Stimulated activated naive B cell treated with anti-CD40 and anti-IgM and Interleukin-4, amounts not matched to agents 10 μg/mL and 1 μg/mL and 100 μg/mL, for 72 hours (primary cell): ENCODE measurements at regions not wholly inside any gene's neighbourhood (a gene's known extent, or its start where the extent isn't known, plus 50 kb on each side); places are given as distances from the start of the nearest gene placed in this dataset.

ENCODE experiments used
- ATAC-seq, 2 donors: fragments of 150-1000 bp; cut with Tn5 transposase; replicated peaks; 2 replicates each; pipeline ENCODE4 v1.10.0; 2021; ENCODE audit warnings: moderate library complexity in 1 of 2
- DNase-seq: peaks from one replicate; pipeline ENCODE4 v3.0.0; 2021
- H3K27ac Mint-ChIP-seq: one replicate; pipeline ENCODE4 v1.8.0; 2022; ENCODE audit warnings: mild to moderate bottlenecking, mixed read lengths
- H3K27me3 Mint-ChIP-seq, 2 donors: one replicate each; pipeline ENCODE4 v1.8.0; 2022; ENCODE audit warnings: mixed read lengths in 2 of 2
- H3K36me3 Mint-ChIP-seq, 2 donors: one replicate each; pipeline ENCODE4 v1.8.0; 2022; ENCODE audit warnings: mixed read lengths in 2 of 2, mild to moderate bottlenecking in 1 of 2
- H3K4me1 Mint-ChIP-seq, 2 donors: one replicate each; pipeline ENCODE4 v1.8.0; 2022; ENCODE audit warnings: mixed read lengths in 2 of 2, mild to moderate bottlenecking in 1 of 2
- H3K4me3 Mint-ChIP-seq, 2 donors: one replicate each; pipeline ENCODE4 v1.8.0; 2022; ENCODE audit warnings: mild to moderate bottlenecking in 2 of 2, mixed read lengths in 2 of 2, moderate library complexity in 1 of 2
- H3K9me3 Mint-ChIP-seq, 2 donors: one replicate each; pipeline ENCODE4 v1.8.0; 2022; ENCODE audit warnings: mixed read lengths in 2 of 2, mild to moderate bottlenecking in 1 of 2

- no peak for ATAC-seq
- Mint-ChIP-seq H3K9me3 (peaks cover 0 to 3% of the 10 kb centered on the region in 2 donors), H3K27ac (no peak overlapping the region), H3K4me3 (no peak overlapping the region), H3K4me1 (no peaks in the 10 kb centered on the region), H3K27me3 (no peaks in the 10 kb centered on the region), H3K36me3 (no peaks in the 10 kb centered on the region)
- no peak for DNase-seq
Observed at GRCh38 chr2:220281771-220282170, 654.3 kb downstream of the SLC4A3 start.

- H3K27ac Mint-ChIP-seq, result no peak overlapping the region
- no peaks in the 10 kb centered on the region for H3K36me3 Mint-ChIP-seq
- ATAC-seq, result no peak
- no peak for DNase-seq
- no peaks in the 10 kb centered on the region for H3K4me1 Mint-ChIP-seq
- H3K4me3 Mint-ChIP-seq, result no peak overlapping the region
- H3K9me3 Mint-ChIP-seq, result peaks cover 0 to 3% of the 10 kb centered on the region in 2 donors
- H3K27me3 Mint-ChIP-seq, result no peaks in the 10 kb centered on the region
Observed at GRCh38 chr2:220282236-220282635, 654.8 kb downstream of the SLC4A3 start.

GRCh38 chr2:220293966-220294365 is 666.5 kb downstream of the SLC4A3 start:
- DNase-seq (no peak), ATAC-seq (no peak)
- Mint-ChIP-seq H3K9me3 (peaks cover 0 to 1% of the 10 kb centered on the region in 2 donors), H3K36me3 (no peaks in the 10 kb centered on the region), H3K27me3 (no peaks in the 10 kb centered on the region), H3K4me3 (no peak overlapping the region), H3K4me1 (no peaks in the 10 kb centered on the region), H3K27ac (no peak overlapping the region)

- no peak for DNase-seq
- ATAC-seq, result no peak
- Mint-ChIP-seq H3K27me3 (no peaks in the 10 kb centered on the region), H3K9me3 (peaks cover 0 to 1% of the 10 kb centered on the region in 2 donors), H3K4me3 (no peak overlapping the region), H3K27ac (no peak overlapping the region), H3K36me3 (no peaks in the 10 kb centered on the region), H3K4me1 (no peaks in the 10 kb centered on the region)
Observed at GRCh38 chr2:220296174-220296573, 668.7 kb downstream of the SLC4A3 start.

GRCh38 chr2:220297093-220297492 is 669.7 kb downstream of the SLC4A3 start:
- Mint-ChIP-seq H3K9me3 (peaks cover 0 to 1% of the 10 kb centered on the region in 2 donors), H3K27me3 (no peaks in the 10 kb centered on the region), H3K4me1 (no peaks in the 10 kb centered on the region), H3K36me3 (no peaks in the 10 kb centered on the region), H3K4me3 (no peak overlapping the region), H3K27ac (no peak overlapping the region)
- no peak for DNase-seq
- ATAC-seq, result no peak

- DNase-seq (no peak), ATAC-seq (no peak)
- Mint-ChIP-seq H3K4me3 (no peak overlapping the region), H3K9me3 (no peaks in the 10 kb centered on the region), H3K27me3 (no peaks in the 10 kb centered on the region), H3K4me1 (no peaks in the 10 kb centered on the region), H3K27ac (no peak overlapping the region), H3K36me3 (no peaks in the 10 kb centered on the region)
Observed at GRCh38 chr2:220300806-220301205, 673.4 kb downstream of the SLC4A3 start.

GRCh38 chr2:220302756-220303155 is 675.3 kb downstream of the SLC4A3 start:
- H3K27ac Mint-ChIP-seq, result no peak overlapping the region
- no peak overlapping the region for H3K4me3 Mint-ChIP-seq
- no peak for ATAC-seq
- DNase-seq, result no peak
- H3K4me1 Mint-ChIP-seq, result no peaks in the 10 kb centered on the region
- no peaks in the 10 kb centered on the region for H3K9me3 Mint-ChIP-seq
- no peaks in the 10 kb centered on the region for H3K36me3 Mint-ChIP-seq
- no peaks in the 10 kb centered on the region for H3K27me3 Mint-ChIP-seq

- H3K4me1 Mint-ChIP-seq, result no peaks in the 10 kb centered on the region
- H3K4me3 Mint-ChIP-seq, result no peak overlapping the region
- H3K9me3 Mint-ChIP-seq, result peaks cover 0 to 1% of the 10 kb centered on the region in 2 donors
- H3K27ac Mint-ChIP-seq, result no peak overlapping the region
- no peaks in the 10 kb centered on the region for H3K36me3 Mint-ChIP-seq
- H3K27me3 Mint-ChIP-seq, result no peaks in the 10 kb centered on the region
- ATAC-seq (no peak), DNase-seq (no peak)
Observed at GRCh38 chr2:220309215-220309614, 681.8 kb downstream of the SLC4A3 start.

- ATAC-seq (no peak), DNase-seq (no peak)
- Mint-ChIP-seq H3K36me3 (no peaks in the 10 kb centered on the region), H3K27me3 (no peaks in the 10 kb centered on the region), H3K9me3 (peaks cover 0 to 1% of the 10 kb centered on the region in 2 donors), H3K4me1 (no peaks in the 10 kb centered on the region), H3K27ac (no peak overlapping the region), H3K4me3 (no peak overlapping the region)
Observed at GRCh38 chr2:220310451-220310861, 683.0 kb downstream of the SLC4A3 start.

- H3K9me3 Mint-ChIP-seq, result peaks cover 3 to 4% of the 10 kb centered on the region in 2 donors
- no peaks in the 10 kb centered on the region for H3K36me3 Mint-ChIP-seq
- DNase-seq, result no peak
- no peak for ATAC-seq
- H3K27ac Mint-ChIP-seq, result no peak overlapping the region
- H3K4me3 Mint-ChIP-seq, result no peak overlapping the region
- no peaks in the 10 kb centered on the region for H3K4me1 Mint-ChIP-seq
- H3K27me3 Mint-ChIP-seq, result no peaks in the 10 kb centered on the region
Observed at GRCh38 chr2:220315098-220315823, 687.8 kb downstream of the SLC4A3 start.

- DNase-seq, result no peak
- H3K9me3 Mint-ChIP-seq, result peaks cover 4 to 7% of the 10 kb centered on the region in 2 donors
- no peak overlapping the region for H3K27ac Mint-ChIP-seq
- no peak for ATAC-seq
- no peak overlapping the region for H3K4me3 Mint-ChIP-seq
- no peaks in the 10 kb centered on the region for H3K36me3 Mint-ChIP-seq
- H3K27me3 Mint-ChIP-seq, result no peaks in the 10 kb centered on the region
- no peaks in the 10 kb centered on the region for H3K4me1 Mint-ChIP-seq
Observed at GRCh38 chr2:220318037-220318436, 690.6 kb downstream of the SLC4A3 start.

- Mint-ChIP-seq H3K9me3 (peaks cover 4 to 7% of the 10 kb centered on the region in 2 donors), H3K36me3 (no peaks in the 10 kb centered on the region), H3K4me3 (no peak overlapping the region), H3K27ac (no peak overlapping the region), H3K4me1 (no peaks in the 10 kb centered on the region), H3K27me3 (no peaks in the 10 kb centered on the region)
- ATAC-seq (no peak), DNase-seq (no peak)
Observed at GRCh38 chr2:220318508-220318907, 691.1 kb downstream of the SLC4A3 start.

GRCh38 chr2:220320326-220320725 is 692.9 kb downstream of the SLC4A3 start:
- no peaks in the 10 kb centered on the region for H3K36me3 Mint-ChIP-seq
- no peaks in the 10 kb centered on the region for H3K4me1 Mint-ChIP-seq
- no peak for ATAC-seq
- no peak overlapping the region for H3K4me3 Mint-ChIP-seq
- H3K27me3 Mint-ChIP-seq, result no peaks in the 10 kb centered on the region
- peaks cover 4 to 7% of the 10 kb centered on the region in 2 donors for H3K9me3 Mint-ChIP-seq
- no peak for DNase-seq
- no peak overlapping the region for H3K27ac Mint-ChIP-seq

- H3K27me3 Mint-ChIP-seq, result no peaks in the 10 kb centered on the region
- ATAC-seq, result no peak
- DNase-seq, result no peak
- H3K4me1 Mint-ChIP-seq, result no peaks in the 10 kb centered on the region
- no peaks in the 10 kb centered on the region for H3K36me3 Mint-ChIP-seq
- H3K4me3 Mint-ChIP-seq, result no peak overlapping the region
- H3K9me3 Mint-ChIP-seq, result peaks cover 9 to 12% of the 10 kb centered on the region in 2 donors
- no peak overlapping the region for H3K27ac Mint-ChIP-seq
Observed at GRCh38 chr2:220332886-220333285, 705.5 kb downstream of the SLC4A3 start.

GRCh38 chr2:220334210-220334609 is 706.8 kb downstream of the SLC4A3 start:
- Mint-ChIP-seq H3K36me3 (no peaks in the 10 kb centered on the region), H3K4me3 (no peak overlapping the region), H3K4me1 (no peaks in the 10 kb centered on the region), H3K27me3 (no peaks in the 10 kb centered on the region), H3K27ac (no peak overlapping the region), H3K9me3 (peaks cover 4 to 8% of the 10 kb centered on the region in 2 donors)
- DNase-seq (no peak), ATAC-seq (no peak)
